Smooth muscle cell (in vitro differentiated cells): ENCODE measurements at regions not wholly inside any gene's neighbourhood (a gene's known extent, or its start where the extent isn't known, plus 50 kb on each side); places are given as distances from the start of the nearest gene placed in this dataset.

Experiments used
- DNase-seq: peaks from one replicate; lab custom pipeline; 2025; ENCODE audit not compliant: unreplicated experiment; lab: John Stamatoyannopoulos, UW
- H2AFZ ChIP-seq: fragments of 200-600 bp; sonication (generic); 2 replicates; pipeline ENCODE4 v1.6.0; 2016; ENCODE audit warnings: antibody characterized with exemption, low read depth, mild to moderate bottlenecking
- H3F3A ChIP-seq: fragments of 200-600 bp; sonication (generic); 2 replicates; pipeline ENCODE4 v1.6.0; 2017; ENCODE audit warnings: antibody characterized with exemption, low read depth
- H3K27ac ChIP-seq: fragments of 200-600 bp; sonication (generic); 2 replicates; pipeline ENCODE4 v1.5.1; 2016; ENCODE audit warnings: low read depth, mild to moderate bottlenecking
- H3K27me3 ChIP-seq: fragments of 200-600 bp; sonication (generic); 2 replicates; pipeline ENCODE4 v1.6.1; 2016; ENCODE audit warnings: low read depth, mild to moderate bottlenecking
- H3K36me3 ChIP-seq: fragments of 200-600 bp; sonication (generic); 2 replicates; pipeline ENCODE4 v1.5.1; 2016; ENCODE audit warnings: low read depth
- H3K4me1 ChIP-seq: fragments of 200-600 bp; sonication (generic); 2 replicates; pipeline ENCODE4 v1.5.1; 2016; ENCODE audit warnings: low read depth
- H3K4me2 ChIP-seq: fragments of 200-600 bp; sonication (generic); 2 replicates; pipeline ENCODE4 v1.6.0; 2016; ENCODE audit warnings: mild to moderate bottlenecking
- H3K4me3 ChIP-seq: fragments of 200-600 bp; sonication (generic); 2 replicates; pipeline ENCODE4 v1.5.1; 2016; ENCODE audit warnings: mild to moderate bottlenecking
- H3K79me2 ChIP-seq: fragments of 200-600 bp; sonication (generic); 2 replicates; pipeline ENCODE4 v1.6.0; 2016; ENCODE audit warnings: low read depth, mild to moderate bottlenecking
- H3K9ac ChIP-seq: fragments of 200-600 bp; sonication (generic); 2 replicates; pipeline ENCODE4 v1.6.0; 2016; ENCODE audit warnings: low read depth
- H3K9me3 ChIP-seq: fragments of 200-600 bp; sonication (generic); replicated peaks from 2 replicates; pipeline ENCODE4 v1.5.1; 2016; ENCODE audit warnings: low read depth
- H4K20me1 ChIP-seq: fragments of 200-600 bp; sonication (generic); 2 replicates; pipeline ENCODE4 v1.6.0; 2016; ENCODE audit warnings: low read depth
- WGBS: methylation state at CpG from one replicate; pipeline ENCODE4 v1.1.7; 2016; ENCODE audit warnings: low lambda C conversion rate; 5-methylcytosine and 5-hydroxymethylcytosine counted together
- TF ChIP-seq, protein P1 (sequence below): fragments of 200-600 bp; sonication (generic); IDR thresholded peaks from 2 replicates; pipeline ENCODE4 v1.5.1; 2017; ENCODE audit warnings: borderline replicate concordance, mild to moderate bottlenecking, antibody characterized with exemption; ENCODE audit not compliant: insufficient read depth, poor library complexity, severe bottlenecking

DNA sequence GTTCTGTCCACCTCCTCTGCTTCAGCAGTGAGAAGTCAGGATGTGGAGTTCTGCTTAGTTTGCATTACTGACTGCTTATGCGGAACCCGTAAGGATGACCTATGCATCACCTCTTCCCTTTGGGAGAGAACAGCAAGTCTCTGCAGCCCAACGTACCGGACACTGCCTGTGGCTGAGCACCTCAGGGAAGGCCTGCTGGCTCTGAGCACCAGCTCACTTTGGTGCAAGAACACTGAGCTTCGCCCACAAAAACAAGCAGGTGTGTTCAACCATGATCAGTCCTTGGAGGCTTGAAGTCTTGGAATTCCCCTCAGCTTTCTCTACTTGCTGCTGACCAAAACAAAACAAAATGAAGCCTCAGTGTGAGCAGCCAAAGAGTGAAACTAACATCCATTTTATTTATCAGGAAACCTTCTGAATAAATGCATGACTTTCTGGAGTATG is 52.7 kb upstream of the NCK2 start:
- no peak overlapping the region for H3K27ac ChIP-seq
- H3K36me3 ChIP-seq, result no peaks in the 10 kb centered on the region
- H3K9ac ChIP-seq, result no peak overlapping the region
- no peak overlapping the region for H3K4me2 ChIP-seq
- H3K9me3 ChIP-seq, result no peaks in the 10 kb centered on the region
- no peaks in the 10 kb centered on the region for H3F3A ChIP-seq
- 95% methylated on average over 5 of the region's 5 CpGs for WGBS
- TF ChIP-seq, protein P1, sequence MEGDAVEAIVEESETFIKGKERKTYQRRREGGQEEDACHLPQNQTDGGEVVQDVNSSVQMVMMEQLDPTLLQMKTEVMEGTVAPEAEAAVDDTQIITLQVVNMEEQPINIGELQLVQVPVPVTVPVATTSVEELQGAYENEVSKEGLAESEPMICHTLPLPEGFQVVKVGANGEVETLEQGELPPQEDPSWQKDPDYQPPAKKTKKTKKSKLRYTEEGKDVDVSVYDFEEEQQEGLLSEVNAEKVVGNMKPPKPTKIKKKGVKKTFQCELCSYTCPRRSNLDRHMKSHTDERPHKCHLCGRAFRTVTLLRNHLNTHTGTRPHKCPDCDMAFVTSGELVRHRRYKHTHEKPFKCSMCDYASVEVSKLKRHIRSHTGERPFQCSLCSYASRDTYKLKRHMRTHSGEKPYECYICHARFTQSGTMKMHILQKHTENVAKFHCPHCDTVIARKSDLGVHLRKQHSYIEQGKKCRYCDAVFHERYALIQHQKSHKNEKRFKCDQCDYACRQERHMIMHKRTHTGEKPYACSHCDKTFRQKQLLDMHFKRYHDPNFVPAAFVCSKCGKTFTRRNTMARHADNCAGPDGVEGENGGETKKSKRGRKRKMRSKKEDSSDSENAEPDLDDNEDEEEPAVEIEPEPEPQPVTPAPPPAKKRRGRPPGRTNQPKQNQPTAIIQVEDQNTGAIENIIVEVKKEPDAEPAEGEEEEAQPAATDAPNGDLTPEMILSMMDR, result no peak
- no peak overlapping the region for H2AFZ ChIP-seq
- DNase-seq, result no peak
- H4K20me1 ChIP-seq, result no peaks in the 10 kb centered on the region
- H3K4me1 ChIP-seq, result no peaks in the 10 kb centered on the region
- H3K79me2 ChIP-seq, result no peaks in the 10 kb centered on the region
- H3K4me3 ChIP-seq, result no peak overlapping the region
- H3K27me3 ChIP-seq, result no peaks in the 10 kb centered on the region

DNA sequence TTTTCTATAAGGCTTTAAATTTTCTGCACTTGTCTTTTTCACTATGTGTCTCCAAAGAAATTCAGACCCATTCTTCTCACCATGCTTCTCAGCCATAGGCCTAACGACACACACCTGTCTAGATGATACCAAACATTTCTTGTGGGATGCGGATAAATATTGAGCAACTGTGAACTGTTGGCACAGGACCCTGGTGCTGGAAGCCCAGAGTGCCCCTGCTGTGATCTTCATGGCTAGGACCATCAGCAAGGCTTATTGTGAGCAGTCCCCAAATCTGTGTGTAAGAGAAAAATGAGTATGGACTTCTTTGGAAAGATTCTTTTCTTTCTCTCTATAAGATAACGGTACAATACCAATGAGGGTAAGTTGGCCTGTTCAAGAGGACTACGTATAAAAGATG is 54.1 kb upstream of the NCK2 start:
- Histone ChIP-seq H2AFZ (no peak overlapping the region), H3K9ac (no peak overlapping the region), H3K79me2 (no peaks in the 10 kb centered on the region), H4K20me1 (no peaks in the 10 kb centered on the region), H3K4me3 (no peak overlapping the region), H3K36me3 (no peaks in the 10 kb centered on the region), H3K4me2 (no peak overlapping the region), H3K9me3 (no peaks in the 10 kb centered on the region), H3K4me1 (no peaks in the 10 kb centered on the region), H3F3A (no peaks in the 10 kb centered on the region), H3K27ac (no peak overlapping the region), H3K27me3 (no peaks in the 10 kb centered on the region)
- TF ChIP-seq, protein P1, result no peak
- 91% methylated on average over 4 of the region's 4 CpGs for WGBS
- DNase-seq, result no peak

DNA sequence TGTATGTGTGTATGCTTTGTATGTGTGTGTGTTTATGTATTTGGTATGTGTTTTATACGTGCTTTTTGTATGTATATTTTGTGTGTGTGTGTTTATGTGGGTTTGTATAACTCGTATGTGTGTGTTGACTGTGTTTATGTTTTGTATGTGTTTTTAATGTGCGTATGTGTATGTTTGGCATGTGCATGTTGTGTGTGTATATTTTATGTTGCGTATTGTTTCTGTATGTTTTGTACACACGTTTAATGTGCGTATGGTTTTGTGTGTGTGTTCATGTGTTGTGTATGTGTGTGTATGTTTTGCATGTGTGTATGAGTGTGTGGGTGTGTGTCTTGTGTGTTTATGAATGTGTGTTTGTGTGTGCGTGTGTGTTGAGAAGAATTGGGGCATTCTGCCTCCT is 55.2 kb upstream of the NCK2 start:
- H3K36me3 ChIP-seq, result no peaks in the 10 kb centered on the region
- no peaks in the 10 kb centered on the region for H4K20me1 ChIP-seq
- H3K4me3 ChIP-seq, result no peak overlapping the region
- no peaks in the 10 kb centered on the region for H3K79me2 ChIP-seq
- DNase-seq, result no peak
- H3K4me1 ChIP-seq, result no peaks in the 10 kb centered on the region
- H3K27me3 ChIP-seq, result no peaks in the 10 kb centered on the region
- no peaks in the 10 kb centered on the region for H3F3A ChIP-seq
- no peak overlapping the region for H3K4me2 ChIP-seq
- no peak overlapping the region for H3K9ac ChIP-seq
- no peaks in the 10 kb centered on the region for H3K9me3 ChIP-seq
- no peak overlapping the region for H2AFZ ChIP-seq
- H3K27ac ChIP-seq, result no peak overlapping the region
- WGBS, result 98% methylated on average over 7 of the region's 7 CpGs
- TF ChIP-seq, protein P1, result no peak

DNA sequence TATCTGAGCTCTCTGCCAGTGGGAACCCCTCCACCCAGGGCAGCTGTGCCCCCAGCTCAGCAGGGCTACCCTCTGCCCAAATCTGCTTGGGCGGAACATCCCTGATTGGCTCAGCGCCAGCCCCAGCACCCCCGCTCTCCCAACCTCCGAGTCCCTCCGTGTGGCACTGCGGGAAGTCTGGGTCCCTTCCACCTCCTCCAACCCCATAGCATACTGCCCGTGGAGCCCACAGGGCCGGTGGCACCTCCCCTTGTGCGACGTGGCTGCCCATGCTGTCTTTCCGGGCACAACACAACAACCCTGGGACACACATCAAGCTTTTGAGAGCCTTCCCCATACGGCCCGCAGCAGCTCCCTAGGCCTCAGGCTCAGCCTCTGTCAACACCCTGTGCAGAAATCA is 55.8 kb upstream of the NCK2 start:
- no peak for DNase-seq
- Histone ChIP-seq H3K27me3 (no peaks in the 10 kb centered on the region), H3K27ac (no peak overlapping the region), H3K9ac (no peak overlapping the region), H3K4me1 (no peaks in the 10 kb centered on the region), H4K20me1 (no peaks in the 10 kb centered on the region), H3K4me2 (no peak overlapping the region), H3K79me2 (no peaks in the 10 kb centered on the region), H3K36me3 (no peaks in the 10 kb centered on the region), H3F3A (no peaks in the 10 kb centered on the region), H3K9me3 (no peaks in the 10 kb centered on the region), H3K4me3 (no peak overlapping the region), H2AFZ (no peak overlapping the region)
- 94% methylated on average over 13 of the region's 13 CpGs for WGBS
- TF ChIP-seq, protein P1, result no peak
